Breast epithelium (tissue), 3 donors: ENCODE measurements at regions not wholly inside any gene's neighbourhood (a gene's known extent, or its start where the extent isn't known, plus 50 kb on each side); places are given as distances from the start of the nearest gene placed in this dataset.

Experiments
- CTCF ChIP-seq, 3 donors: fragments of 450-650 bp; IDR thresholded peaks; one replicate each; pipeline ENCODE4 v1.5.1; 2016 to 2017; ENCODE audit warnings: antibody characterized with exemption in 3 of 3, mild to moderate bottlenecking in 3 of 3, moderate library complexity in 3 of 3
- POLR2A ChIP-seq: fragments of 450-650 bp; IDR thresholded peaks from one replicate; pipeline ENCODE4 v1.6.1; 2016; ENCODE audit warnings: antibody characterized with exemption, mild to moderate bottlenecking, moderate library complexity
- POLR2AphosphoS5 ChIP-seq, 3 donors: sonication (generic); formaldehyde crosslinking; IDR thresholded peaks; one replicate each; pipeline ENCODE4 v1.6.1; 2017; ENCODE audit warnings: antibody characterized with exemption in 3 of 3

- TF ChIP-seq CTCF (IDR thresholded peaks at IDR 0.05) (no peak), POLR2AphosphoS5 (IDR thresholded peaks at IDR 0.05) (no peak), POLR2A (no peak)
Observed at GRCh38 chr4:11232015-11232414, 196.7 kb downstream of the HS3ST1 start.
